OCI-LY1 (cell line): ENCODE measurements at regions not wholly inside any gene's neighbourhood (a gene's known extent, or its start where the extent isn't known, plus 50 kb on each side); places are given as distances from the start of the nearest gene placed in this dataset.

Experiments used
- H2AFZ ChIP-seq: fragments of 200-600 bp; sonication (generic), shearing (Covaris generic); 2 replicates; pipeline ENCODE4 v1.6.0; 2014; ENCODE audit warnings: antibody characterized with exemption, mild to moderate bottlenecking, low read length
- H3F3A ChIP-seq: fragments of 200-600 bp; sonication (generic), shearing (Covaris generic); 2 replicates; pipeline ENCODE4 v1.6.0; 2014; ENCODE audit warnings: mild to moderate bottlenecking, antibody characterized with exemption, low read length, moderate library complexity; ENCODE audit not compliant: insufficient read depth
- H3K27ac ChIP-seq: fragments of 200-600 bp; sonication (generic); 2 replicates; pipeline ENCODE4 v1.5.1; 2014; ENCODE audit warnings: low read length, mixed run types, mild to moderate bottlenecking, low read depth; ENCODE audit not compliant: poor library complexity, severe bottlenecking
- H3K27me3 ChIP-seq: fragments of 200-600 bp; sonication (generic); 2 replicates; pipeline ENCODE4 v1.6.0; 2014; ENCODE audit warnings: antibody characterized with exemption, mild to moderate bottlenecking, low read length, moderate library complexity; ENCODE audit not compliant: insufficient read depth
- H3K36me3 ChIP-seq: fragments of 200-600 bp; sonication (generic); 2 replicates; pipeline ENCODE4 v1.6.1; 2014; ENCODE audit warnings: mild to moderate bottlenecking, antibody characterized with exemption, low read length, moderate library complexity, mixed read lengths; ENCODE audit not compliant: insufficient read depth
- H3K4me1 ChIP-seq: fragments of 200-600 bp; sonication (generic); 2 replicates; pipeline ENCODE4 v1.5.1; 2014; ENCODE audit warnings: mild to moderate bottlenecking, low read length, moderate library complexity; ENCODE audit not compliant: insufficient read depth, severe bottlenecking
- H3K4me2 ChIP-seq: fragments of 200-600 bp; sonication (generic), shearing (Covaris generic); 2 replicates; pipeline ENCODE4 v1.6.1; 2014; ENCODE audit warnings: low read length
- H3K4me3 ChIP-seq: fragments of 200-600 bp; sonication (generic); 2 replicates; pipeline ENCODE4 v1.5.1; 2014; ENCODE audit warnings: low read length, low read depth, mild to moderate bottlenecking, mixed read lengths; ENCODE audit not compliant: poor library complexity, severe bottlenecking
- H3K79me2 ChIP-seq: fragments of 200-600 bp; shearing (Covaris generic); 2 replicates; pipeline ENCODE4 v1.6.1; 2016; ENCODE audit warnings: mixed run types, low read length, mixed read lengths; ENCODE audit not compliant: insufficient read depth
- H3K9ac ChIP-seq: fragments of 200-600 bp; sonication (generic), shearing (Covaris generic); 2 replicates; pipeline ENCODE4 v1.6.1; 2014; ENCODE audit warnings: mild to moderate bottlenecking, low read length, mixed read lengths
- H3K9me2 ChIP-seq: fragments of 200-600 bp; sonication (generic), shearing (Covaris generic); 2 replicates; pipeline ENCODE4 v1.6.1; 2014; ENCODE audit warnings: low read depth, mild to moderate bottlenecking, low read length, mixed read lengths
- H3K9me3 ChIP-seq: fragments of 200-600 bp; shearing (Covaris generic); 2 replicates; pipeline ENCODE4 v1.6.1; 2014; ENCODE audit warnings: low read length, mixed read lengths
- H4K20me1 ChIP-seq: fragments of 200-600 bp; sonication (generic), shearing (Covaris generic); 2 replicates; pipeline ENCODE4 v1.6.0; 2016; ENCODE audit warnings: mild to moderate bottlenecking, low read length; ENCODE audit not compliant: insufficient read depth
- CTCF ChIP-seq: fragments of 200-600 bp; sonication (generic), shearing (Covaris generic); IDR thresholded peaks from 2 replicates; pipeline ENCODE4 v1.5.1; 2017; ENCODE audit warnings: mild to moderate bottlenecking, antibody characterized with exemption, low read length, moderate library complexity, mixed read lengths
- EZH2 ChIP-seq: fragments of 200-600 bp; sonication (generic), shearing (Covaris generic); IDR thresholded peaks from 2 replicates; pipeline ENCODE4 v1.8.0; 2017; ENCODE audit warnings: borderline replicate concordance, mixed run types, mild to moderate bottlenecking, antibody characterized with exemption, low read length, moderate library complexity, mixed read lengths

GRCh38 chrX:95065151-95065550 lies 1391.1 kb downstream of the FAM133A start:
- no peak overlapping the region for H3K9ac ChIP-seq
- H3K9me2 ChIP-seq = no peaks in the 10 kb centered on the region
- H2AFZ ChIP-seq = no peak overlapping the region
- no peaks in the 10 kb centered on the region for H3K4me1 ChIP-seq
- H4K20me1 ChIP-seq = no peaks in the 10 kb centered on the region
- TF ChIP-seq EZH2 (no peak), CTCF (no peak)
- H3K4me3 ChIP-seq = no peak overlapping the region
- no peak overlapping the region for H3K27ac ChIP-seq
- H3K9me3 ChIP-seq = no peaks in the 10 kb centered on the region
- H3F3A ChIP-seq = no peaks in the 10 kb centered on the region
- H3K27me3 ChIP-seq = no peaks in the 10 kb centered on the region
- H3K79me2 ChIP-seq = no peaks in the 10 kb centered on the region
- no peak overlapping the region for H3K4me2 ChIP-seq
- H3K36me3 ChIP-seq = no peaks in the 10 kb centered on the region

GRCh38 chrX:95071052-95071451 lies 1397.0 kb downstream of the FAM133A start:
- H4K20me1 ChIP-seq = no peaks in the 10 kb centered on the region
- no peak for TF ChIP-seq EZH2
- no peak for TF ChIP-seq CTCF
- H3K4me1 ChIP-seq = peaks cover 10% of the 10 kb centered on the region
- H3K36me3 ChIP-seq = no peaks in the 10 kb centered on the region
- no peak overlapping the region for H3K4me2 ChIP-seq
- no peak overlapping the region for H3K27ac ChIP-seq
- H3K4me3 ChIP-seq = no peak overlapping the region
- H3F3A ChIP-seq = no peaks in the 10 kb centered on the region
- no peaks in the 10 kb centered on the region for H3K79me2 ChIP-seq
- H3K27me3 ChIP-seq = no peaks in the 10 kb centered on the region
- H3K9me2 ChIP-seq = no peaks in the 10 kb centered on the region
- H3K9me3 ChIP-seq = no peaks in the 10 kb centered on the region
- no peak overlapping the region for H2AFZ ChIP-seq
- H3K9ac ChIP-seq = no peak overlapping the region

GRCh38 chrX:95071621-95072020 lies 1397.6 kb downstream of the FAM133A start:
- no peaks in the 10 kb centered on the region for H3K36me3 ChIP-seq
- no peak for TF ChIP-seq EZH2
- no peak for TF ChIP-seq CTCF
- no peaks in the 10 kb centered on the region for H3K9me3 ChIP-seq
- no peaks in the 10 kb centered on the region for H3F3A ChIP-seq
- no peaks in the 10 kb centered on the region for H4K20me1 ChIP-seq
- H3K27me3 ChIP-seq = no peaks in the 10 kb centered on the region
- no peaks in the 10 kb centered on the region for H3K9me2 ChIP-seq
- no peak overlapping the region for H3K9ac ChIP-seq
- H3K4me1 ChIP-seq = peaks cover 10% of the 10 kb centered on the region
- H3K4me2 ChIP-seq = no peak overlapping the region; the same call in 1 of the 2 replicates
- H3K4me3 ChIP-seq = no peak overlapping the region
- no peak overlapping the region for H3K27ac ChIP-seq
- no peaks in the 10 kb centered on the region for H3K79me2 ChIP-seq
- no peak overlapping the region for H2AFZ ChIP-seq
